ENCODE measurements at regions not wholly inside any gene's neighbourhood (a gene's known extent, or its start where the extent isn't known, plus 50 kb on each side); places are given as distances from the start of the nearest gene placed in this dataset.

DNA sequence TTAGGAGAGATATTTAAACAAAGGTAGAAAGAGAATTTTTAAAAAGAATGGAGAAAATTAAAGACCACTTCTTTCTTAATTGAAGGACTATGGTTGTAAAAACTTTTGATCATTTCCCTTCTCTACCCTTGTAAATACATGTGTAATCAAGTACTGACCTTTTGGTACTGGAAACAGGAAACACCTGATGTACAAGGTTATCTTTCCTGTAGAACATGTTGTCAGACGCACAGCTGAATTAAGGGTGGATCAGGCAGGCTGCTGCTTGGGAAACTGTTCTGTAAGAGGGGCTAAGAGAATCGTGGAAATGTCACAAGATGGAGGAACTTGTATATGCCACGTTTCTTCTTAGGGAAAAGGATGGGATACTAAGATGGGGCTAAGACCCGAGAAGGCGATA, 341.6 kb downstream of the ZNF608 start:
- Histone ChIP-seq H3K27me3 (no peaks in the 10 kb centered on the region), H3K4me1 (peaks cover 0 to 43% of the 10 kb centered on the region in 2 donors), H3K27ac (no peak overlapping the region), H3K4me3 (no peak overlapping the region), H3K9me3 (no peaks in the 10 kb centered on the region), H3K36me3 (no peaks in the 10 kb centered on the region)
- TF ChIP-seq, protein P1, sequence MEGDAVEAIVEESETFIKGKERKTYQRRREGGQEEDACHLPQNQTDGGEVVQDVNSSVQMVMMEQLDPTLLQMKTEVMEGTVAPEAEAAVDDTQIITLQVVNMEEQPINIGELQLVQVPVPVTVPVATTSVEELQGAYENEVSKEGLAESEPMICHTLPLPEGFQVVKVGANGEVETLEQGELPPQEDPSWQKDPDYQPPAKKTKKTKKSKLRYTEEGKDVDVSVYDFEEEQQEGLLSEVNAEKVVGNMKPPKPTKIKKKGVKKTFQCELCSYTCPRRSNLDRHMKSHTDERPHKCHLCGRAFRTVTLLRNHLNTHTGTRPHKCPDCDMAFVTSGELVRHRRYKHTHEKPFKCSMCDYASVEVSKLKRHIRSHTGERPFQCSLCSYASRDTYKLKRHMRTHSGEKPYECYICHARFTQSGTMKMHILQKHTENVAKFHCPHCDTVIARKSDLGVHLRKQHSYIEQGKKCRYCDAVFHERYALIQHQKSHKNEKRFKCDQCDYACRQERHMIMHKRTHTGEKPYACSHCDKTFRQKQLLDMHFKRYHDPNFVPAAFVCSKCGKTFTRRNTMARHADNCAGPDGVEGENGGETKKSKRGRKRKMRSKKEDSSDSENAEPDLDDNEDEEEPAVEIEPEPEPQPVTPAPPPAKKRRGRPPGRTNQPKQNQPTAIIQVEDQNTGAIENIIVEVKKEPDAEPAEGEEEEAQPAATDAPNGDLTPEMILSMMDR (IDR thresholded peaks at IDR 0.05), result no peak
- no peak for DNase-seq (ENCODE audit: low spot score)

DNA sequence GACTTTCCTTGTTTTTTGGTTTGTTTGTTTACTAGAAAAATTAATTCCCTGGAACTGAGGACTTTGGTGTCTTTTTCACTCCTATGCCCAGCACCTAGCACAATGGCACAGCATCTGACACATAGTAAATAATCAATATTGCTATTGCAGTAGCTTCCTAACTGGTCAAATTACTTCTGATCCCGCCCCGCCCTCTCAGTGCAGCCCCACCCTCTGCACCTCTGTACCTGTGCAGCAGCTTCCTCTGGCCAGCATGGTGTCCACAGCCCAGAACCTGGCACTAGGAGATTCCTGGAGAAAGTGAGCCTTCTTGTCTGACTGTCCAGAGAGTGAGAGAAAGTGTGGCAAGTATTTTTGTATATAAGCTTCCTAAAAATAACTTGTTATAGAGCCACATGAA, 343.2 kb downstream of the ZNF608 start:
- no peaks in the 10 kb centered on the region for H3K27me3 ChIP-seq
- no peak overlapping the region for H3K4me3 ChIP-seq
- H3K4me1 ChIP-seq, result peaks cover 0 to 33% of the 10 kb centered on the region in 2 donors
- no peak for DNase-seq (ENCODE audit: low spot score)
- no peaks in the 10 kb centered on the region for H3K9me3 ChIP-seq
- H3K36me3 ChIP-seq, result no peaks in the 10 kb centered on the region
- no peak overlapping the region for H3K27ac ChIP-seq
- TF ChIP-seq, protein P1 (IDR thresholded peaks at IDR 0.05), result no peak

DNA sequence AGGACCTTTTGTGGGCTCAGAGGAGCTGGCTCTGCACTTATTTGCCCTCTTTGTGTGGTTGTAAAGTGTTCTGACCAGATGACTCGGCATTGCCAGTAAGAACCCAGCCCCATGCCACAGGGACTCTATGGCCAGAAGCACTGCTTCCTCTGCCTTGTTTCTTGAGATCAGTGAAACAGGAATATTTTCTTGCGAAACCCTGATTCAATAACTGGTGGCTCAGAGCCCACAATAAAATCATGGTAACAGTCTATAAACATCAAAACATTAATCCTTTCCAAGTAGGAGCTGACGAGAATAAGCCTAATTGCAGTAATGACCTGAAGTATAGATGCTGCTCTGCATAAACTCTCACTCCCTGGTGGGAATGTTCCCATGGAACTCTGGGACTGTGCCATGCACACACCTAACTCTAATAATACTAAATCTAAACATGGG, 344.3 kb downstream of the ZNF608 start:
- DNase-seq (ENCODE audit: low spot score), result no peak
- H3K9me3 ChIP-seq, result no peaks in the 10 kb centered on the region
- peaks cover 0 to 30% of the 10 kb centered on the region in 2 donors for H3K4me1 ChIP-seq
- TF ChIP-seq, protein P1 (IDR thresholded peaks at IDR 0.05), result no peak
- H3K27ac ChIP-seq, result peak overlapping the region in 1 of 2 donors; percentile 51
- H3K36me3 ChIP-seq, result no peaks in the 10 kb centered on the region
- H3K4me3 ChIP-seq, result no peak overlapping the region
- no peaks in the 10 kb centered on the region for H3K27me3 ChIP-seq

DNA sequence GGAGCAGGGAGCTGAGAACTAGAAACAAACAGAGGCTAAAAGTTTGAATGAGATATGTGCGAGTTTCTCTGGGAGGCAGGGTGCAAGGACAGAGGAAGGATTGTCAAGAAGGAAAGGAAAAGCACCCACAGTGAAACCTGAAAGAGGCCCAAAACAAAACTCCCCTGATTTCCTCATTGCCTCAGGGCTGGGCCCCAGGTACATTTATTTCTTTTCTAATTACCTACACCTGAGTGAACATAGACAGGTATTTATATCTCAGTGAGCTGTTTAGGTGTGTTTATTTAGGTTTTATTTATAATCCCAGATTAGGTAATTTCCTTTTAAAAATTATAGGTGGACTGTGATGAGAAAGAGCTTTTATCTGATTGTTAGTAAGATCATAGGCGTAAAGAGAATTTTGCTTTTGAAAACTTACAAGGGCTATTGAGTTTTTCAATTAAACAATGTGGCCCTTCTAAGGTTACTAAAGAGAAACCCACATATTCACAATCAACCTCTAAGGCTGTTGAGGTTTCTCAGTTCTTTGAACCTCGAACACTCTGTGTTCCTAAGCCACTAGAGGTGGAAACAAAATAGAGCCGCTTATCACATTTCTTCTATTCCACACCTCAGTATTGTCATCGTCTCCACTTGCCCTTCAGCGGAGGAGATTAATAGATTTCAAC, 344.8 kb downstream of the ZNF608 start:
- Histone ChIP-seq H3K27me3 (no peaks in the 10 kb centered on the region), H3K27ac (peak overlapping the region in 1 of 2 donors; percentile 51)

DNA sequence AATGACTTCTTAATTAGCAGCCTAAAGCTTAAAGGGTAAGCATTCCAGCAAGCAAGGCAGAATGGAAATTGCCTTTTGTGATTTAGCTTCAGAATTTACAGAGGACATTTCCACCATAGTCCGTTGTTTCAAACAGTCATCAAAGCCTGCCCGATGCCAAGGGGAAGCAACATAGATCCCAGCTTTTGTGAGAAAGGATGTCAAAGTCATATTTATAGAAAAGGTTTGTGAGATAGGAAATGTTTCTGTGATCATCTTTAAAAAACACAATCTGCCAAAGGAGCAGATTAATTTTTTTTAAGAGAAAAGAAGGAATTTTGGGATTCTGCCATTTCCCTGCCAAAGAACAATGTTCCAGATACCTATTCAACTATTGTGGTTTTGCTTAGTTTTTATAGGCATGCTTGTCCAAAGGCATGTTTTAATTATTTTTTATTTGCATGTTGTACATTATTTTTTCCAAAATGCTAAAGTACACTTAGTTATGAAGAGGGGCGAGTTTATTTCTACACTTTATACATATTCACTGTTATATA, 346.9 kb downstream of the ZNF608 start:
- Histone ChIP-seq H3K27me3 (no peaks in the 10 kb centered on the region), H3K27ac (no peak overlapping the region), H3K9me3 (no peaks in the 10 kb centered on the region), H3K4me1 (peaks cover 0 to 30% of the 10 kb centered on the region in 2 donors), H3K4me3 (no peak overlapping the region), H3K36me3 (no peaks in the 10 kb centered on the region)
- TF ChIP-seq, protein P1 (IDR thresholded peaks at IDR 0.05), result no peak
- no peak for DNase-seq (ENCODE audit: low spot score)

More for the DNA sequence above, 344.8 kb downstream of the ZNF608 start:
- TF ChIP-seq, protein P1 (IDR thresholded peaks at IDR 0.05), result no peak
- H3K4me3 ChIP-seq, result no peak overlapping the region
- no peaks in the 10 kb centered on the region for H3K9me3 ChIP-seq
- no peak for DNase-seq (ENCODE audit: low spot score)
- H3K4me1 ChIP-seq, result peaks cover 0 to 30% of the 10 kb centered on the region in 2 donors
- no peaks in the 10 kb centered on the region for H3K36me3 ChIP-seq
